Activated CD8-positive, alpha-beta memory T cell treated with anti-CD3 and anti-CD28 coated beads for 24 hours (primary cell): ENCODE measurements at regions not wholly inside any gene's neighbourhood (a gene's known extent, or its start where the extent isn't known, plus 50 kb on each side); places are given as distances from the start of the nearest gene placed in this dataset.

Experiments used
- DNase-seq: peaks from one replicate; pipeline ENCODE4 v3.0.0-alpha.2; 2020

DNA sequence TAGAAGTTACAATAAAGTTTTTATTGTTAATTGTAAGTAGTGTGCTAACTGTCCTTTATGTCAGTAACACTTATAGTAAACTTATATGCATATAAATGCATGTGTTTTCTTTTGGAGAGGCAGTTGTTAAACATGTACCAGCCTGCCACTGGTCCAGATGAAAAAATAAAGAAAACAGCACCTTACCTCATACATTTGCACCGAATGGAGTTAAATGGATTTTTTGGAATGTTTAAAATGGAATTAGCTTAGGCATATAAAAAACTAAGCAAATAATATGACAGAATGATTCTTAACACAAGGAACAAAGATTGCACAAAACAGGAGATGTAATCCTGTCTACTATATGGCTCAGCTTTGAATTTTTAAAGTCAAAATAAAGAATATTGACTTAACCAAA lies 50.2 kb upstream of the ALDH1A3 start:
- no peak for DNase-seq
